GM12878 (cell line): ENCODE measurements at regions not wholly inside any gene's neighbourhood (a gene's known extent, or its start where the extent isn't known, plus 50 kb on each side); places are given as distances from the start of the nearest gene placed in this dataset.

Experiments used
- ATAC-seq: fragments of 200-7000 bp; cut with Tn5 transposase; 3 replicates; pipeline ENCODE4 v1.9.1; 2020; ENCODE audit warnings: mild to moderate bottlenecking, moderate library complexity
- BruUV-seq: library from RNA; stranded (reverse); fragments of 400-500 nt; replicated peaks from 2 replicates; lab custom pipeline; 2021; lab: Mats Ljungman, UMichigan
- CTCF ChIA-PET: fragments of 300-600 bp; sonication (Branson Sonifier 250); formaldehyde crosslinking; extraction: SDS; loops from one replicate; lab custom pipeline; 2021; ENCODE audit warnings: inconsistent platforms; lab: Yijun Ruan, JAX
- POLR2A ChIA-PET: fragments of 350-600 bp; formaldehyde crosslinking; extraction: SDS; loops from one replicate; lab custom pipeline; 2021; ENCODE audit warnings: inconsistent platforms; lab: Charles Lee
- RAD21 ChIA-PET: fragments of 300-600 bp; sonication (Branson Sonifier 250); formaldehyde crosslinking; loops from one replicate; lab custom pipeline; 2023; ENCODE audit warnings: antibody characterized with exemption; ENCODE audit not compliant: unreplicated experiment; lab: Charles Lee
- SMC1A ChIA-PET: fragments of 300-600 bp; sonication (Branson Sonifier 250); formaldehyde crosslinking; loops from one replicate; lab custom pipeline; 2023; ENCODE audit not compliant: unreplicated experiment, uncharacterized antibody; lab: Charles Lee
- DNase-seq: peaks from one replicate; pipeline ENCODE4 v3.0.0-alpha.2; 2011; ENCODE audit warnings: low read depth, low spot score
- FAIRE-seq: peaks from 3 replicates; lab custom pipeline; 2011; peaks lifted over from hg19 to GRCh38; lab: Jason Lieb, UNC
- H2AFZ ChIP-seq: 2 replicates; pipeline ENCODE4 v1.6.0; 2011; ENCODE audit warnings: low read depth, low read length, control low read depth; ENCODE audit not compliant: control insufficient read depth
- H3K27ac ChIP-seq: 2 replicates; pipeline ENCODE4 v1.5.1; 2011; ENCODE audit warnings: control low read depth; ENCODE audit not compliant: control insufficient read depth, insufficient read depth
- H3K27me3 ChIP-seq, 2 experiments: replicated peaks in 1 of 2; 2 replicates each; pipeline versions ENCODE4 v1.6.0 to v1.6.1; 2011; ENCODE audit warnings: low read length in 1 of 2; ENCODE audit not compliant: control insufficient read depth in 2 of 2, insufficient read depth in 2 of 2
- H3K36me3 ChIP-seq, 2 experiments: 2 replicates each; pipeline ENCODE4 v1.5.1; 2011; ENCODE audit warnings: low read length in 1 of 2; ENCODE audit not compliant: control insufficient read depth in 2 of 2, insufficient read depth in 2 of 2
- H3K4me1 ChIP-seq: 2 replicates; pipeline ENCODE4 v1.6.1; 2011; ENCODE audit warnings: mild to moderate bottlenecking, low read length, moderate library complexity, mixed read lengths; ENCODE audit not compliant: control insufficient read depth, insufficient read depth
- H3K4me2 ChIP-seq: 2 replicates; pipeline ENCODE4 v1.6.0; 2011; ENCODE audit warnings: control low read depth; ENCODE audit not compliant: control insufficient read depth, insufficient read depth
- H3K4me3 ChIP-seq: fragments of 200-600 bp; sonication (generic); 2 replicates; pipeline ENCODE4 v1.5.1; 2016
- H3K79me2 ChIP-seq: 2 replicates; pipeline ENCODE4 v1.6.0; 2011; ENCODE audit warnings: low read length; ENCODE audit not compliant: control insufficient read depth, insufficient read depth
- H3K9ac ChIP-seq: 2 replicates; pipeline ENCODE4 v1.8.0; 2011; ENCODE audit warnings: low read length, control low read depth, mixed read lengths; ENCODE audit not compliant: control insufficient read depth, insufficient read depth
- H3K9me3 ChIP-seq: replicated peaks from 3 replicates; pipeline ENCODE4 v1.5.1; 2011; ENCODE audit warnings: mild to moderate bottlenecking, low read length; ENCODE audit not compliant: control insufficient read depth, insufficient read depth
- H4K20me1 ChIP-seq: 2 replicates; pipeline ENCODE4 v1.6.0; 2011; ENCODE audit not compliant: control insufficient read depth, insufficient read depth
- BMI1 ChIP-seq: fragments of 450-650 bp; IDR thresholded peaks from 2 replicates; pipeline ENCODE4 v1.6.1; 2016; ENCODE audit warnings: mild to moderate bottlenecking, moderate library complexity, borderline replicate concordance
- CEBPB ChIP-seq, 2 experiments: fragments of 150-350 bp in 1 of 2; IDR thresholded peaks; 2 replicates each; pipeline ENCODE4 v1.6.1; 2012 to 2014; ENCODE audit warnings: low read depth in 2 of 2, low read length in 2 of 2, borderline replicate concordance in 1 of 2, inconsistent platforms in 1 of 2
- EGR1 ChIP-seq, 2 experiments: IDR thresholded peaks; 1 replicate in 1 of 2; 2 replicates in 1 of 2; pipeline ENCODE4 v1.6.1; 2011 to 2012; ENCODE audit warnings: low read depth in 2 of 2, low read length in 2 of 2, borderline replicate concordance in 1 of 2, mild to moderate bottlenecking in 1 of 2, moderate library complexity in 1 of 2
- GATAD2B ChIP-seq: fragments of 450-650 bp; conservative IDR thresholded peaks from 2 replicates; pipeline ENCODE4 v1.6.1; 2017; ENCODE audit warnings: low read depth, mild to moderate bottlenecking, moderate library complexity
- HDGF ChIP-seq: fragments of 450-650 bp; IDR thresholded peaks from 2 replicates; pipeline ENCODE4 v1.6.1; 2016; ENCODE audit warnings: antibody characterized with exemption
- SUZ12 ChIP-seq: fragments of 200-600 bp; sonication (generic); IDR thresholded peaks from one replicate; pipeline ENCODE4 v1.6.1; 2018; ENCODE audit warnings: antibody characterized with exemption, mild to moderate bottlenecking; ENCODE audit not compliant: unreplicated experiment
- YBX1 ChIP-seq: fragments of 450-650 bp; IDR thresholded peaks from 2 replicates; pipeline ENCODE4 v1.6.1; 2016; ENCODE audit warnings: antibody characterized with exemption
- WGBS: methylation state at CpG from one replicate; pipeline ENCODE4 v1.1.6; 2016; ENCODE audit warnings: low lambda C conversion rate; ENCODE audit not compliant: insufficient replicate concordance, insufficient coverage; ENCODE audit errors: missing lambda C conversion rate; 5-methylcytosine and 5-hydroxymethylcytosine counted together
- in situ Hi-C: fragments of 300-500 bp; cut with MboI; formaldehyde crosslinking; loops from 9 replicates; pipeline ENCODE4 v1.14.3; 2018; ENCODE audit warnings: mixed read lengths
- intact Hi-C: fragments of 100-400 bp; cut with micrococcal nuclease; formaldehyde crosslinking; loops from one replicate; pipeline ENCODE4 v1.14.2; 2022; ENCODE audit not compliant: unreplicated experiment
- TF ChIP-seq, protein P1 (sequence below): IDR thresholded peaks from 2 replicates; pipeline ENCODE4 v1.6.1; 2011; ENCODE audit warnings: low read depth, low read length, improper control_type of control experiment, borderline replicate concordance
- TF ChIP-seq, protein P2 (sequence below): fragments of 150-350 bp; IDR thresholded peaks from 2 replicates; pipeline ENCODE4 v1.6.1; 2016; ENCODE audit warnings: low read depth, low read length

DNA sequence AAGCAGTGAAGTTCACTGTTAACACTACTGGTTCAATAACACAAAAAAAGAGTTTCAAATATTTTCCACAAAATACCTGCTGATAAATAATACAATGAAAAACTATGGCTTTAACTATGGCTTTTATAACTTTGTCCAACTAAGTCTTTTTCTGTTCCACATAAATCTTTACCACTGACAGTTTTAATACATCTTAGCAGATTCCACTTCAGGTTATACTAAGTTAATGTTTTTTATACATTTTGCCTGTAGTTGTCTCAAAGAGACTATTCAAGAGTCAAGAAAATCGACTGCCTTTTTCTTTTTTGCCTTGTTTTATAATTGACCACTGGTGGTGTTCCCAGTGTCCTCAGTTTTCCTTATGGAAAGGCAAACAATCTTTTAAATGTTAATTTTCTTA is 379.7 kb upstream of the PMFBP1 start:
- Histone ChIP-seq H3K36me3 (no peaks in the 10 kb centered on the region), H3K27me3 (no peaks in the 10 kb centered on the region), H3K4me3 (no peak overlapping the region), H3K79me2 (no peaks in the 10 kb centered on the region)
- SMC1A ChIA-PET: interaction anchor here (1.2 to 1.8 kb wide), 2 partner anchors 10 to 27 kb away, joined by 3 to 4 read pairs; no protein-coding TSS in a partner anchor
- FAIRE-seq: no peak
- 76% methylated on average over 1 of the region's 1 CpG for WGBS
- TF ChIP-seq EGR1 (IDR thresholded peaks at IDR 0.05; ENCODE audit: borderline replicate concordance in 1 of 2, low read depth in 2 of 2, low read length in 2 of 2): no peak
- no peak for TF ChIP-seq BMI1
- TF ChIP-seq, protein P1, sequence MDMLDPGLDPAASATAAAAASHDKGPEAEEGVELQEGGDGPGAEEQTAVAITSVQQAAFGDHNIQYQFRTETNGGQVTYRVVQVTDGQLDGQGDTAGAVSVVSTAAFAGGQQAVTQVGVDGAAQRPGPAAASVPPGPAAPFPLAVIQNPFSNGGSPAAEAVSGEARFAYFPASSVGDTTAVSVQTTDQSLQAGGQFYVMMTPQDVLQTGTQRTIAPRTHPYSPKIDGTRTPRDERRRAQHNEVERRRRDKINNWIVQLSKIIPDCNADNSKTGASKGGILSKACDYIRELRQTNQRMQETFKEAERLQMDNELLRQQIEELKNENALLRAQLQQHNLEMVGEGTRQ: no peak
- TF ChIP-seq, all 136 proteins: peak for 0
- ChIA-PET POLR2A (no interaction called here), RAD21 (no interaction called here), CTCF (no interaction called here)
- ATAC-seq: no peak
- intact Hi-C loops: no loop called here
- no peak overlapping the region for H3K4me2 ChIP-seq
- in situ Hi-C loops: no loop called here
- DNase-seq: no peak
- H3K9ac ChIP-seq: no peak overlapping the region
- H3K4me1 ChIP-seq: no peaks in the 10 kb centered on the region
- H2AFZ ChIP-seq: no peak overlapping the region
- peaks cover 1% of the 10 kb centered on the region; the same call in 2 of the 3 replicates for H3K9me3 ChIP-seq
- H4K20me1 ChIP-seq: no peaks in the 10 kb centered on the region
- H3K27ac ChIP-seq: no peak overlapping the region
- BruUV-seq: no TSS peak

DNA sequence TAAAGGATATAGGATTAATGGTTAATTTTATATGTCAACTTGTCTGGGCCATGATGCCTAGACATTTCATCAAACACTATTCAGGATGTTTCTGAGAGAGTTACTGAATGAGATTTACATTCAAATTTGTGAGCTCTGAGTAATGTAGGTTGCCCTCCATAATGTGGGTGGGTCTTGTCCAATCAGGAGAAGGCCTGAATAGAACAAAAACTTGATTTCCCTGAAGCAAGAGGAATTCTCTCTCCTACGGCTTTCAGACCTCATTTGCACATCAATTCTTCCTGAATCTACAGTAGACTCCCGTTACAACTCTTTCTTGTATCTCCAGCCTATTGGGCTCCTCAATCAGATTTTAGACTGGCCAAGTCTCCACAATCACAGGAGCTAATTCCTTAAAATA is 377.9 kb upstream of the PMFBP1 start:
- no peak for ATAC-seq
- H3K4me2 ChIP-seq: no peak overlapping the region
- ChIA-PET RAD21 (no interaction called here), POLR2A (no interaction called here), CTCF (no interaction called here), SMC1A (interaction anchor here (1.8 kb wide), 1 partner anchor 28 kb away, joined by 4 read pairs; no protein-coding TSS in a partner anchor)
- no TSS peak for BruUV-seq
- intact Hi-C loops (no loop called here), in situ Hi-C loops (no loop called here)
- no peaks in the 10 kb centered on the region for H3K27me3 ChIP-seq
- H3K4me1 ChIP-seq: no peaks in the 10 kb centered on the region
- H3K79me2 ChIP-seq: no peaks in the 10 kb centered on the region
- no peak overlapping the region for H3K27ac ChIP-seq
- peaks cover 1% of the 10 kb centered on the region; the same call in 2 of the 3 replicates for H3K9me3 ChIP-seq
- no peaks in the 10 kb centered on the region for H3K36me3 ChIP-seq
- 100% methylated on average over 2 of the region's 2 CpGs for WGBS
- no peak for DNase-seq
- no peaks in the 10 kb centered on the region for H4K20me1 ChIP-seq
- no peak overlapping the region for H3K9ac ChIP-seq
- no peak overlapping the region for H2AFZ ChIP-seq
- no peak for FAIRE-seq
- H3K4me3 ChIP-seq: no peak overlapping the region
- TF ChIP-seq SUZ12 (no peak), GATAD2B (no peak), CEBPB (IDR thresholded peaks at IDR 0.05; ENCODE audit: borderline replicate concordance in 1 of 2, low read depth in 2 of 2, low read length in 2 of 2) (no peak), YBX1 (no peak), HDGF (no peak)
- TF ChIP-seq, protein P2, sequence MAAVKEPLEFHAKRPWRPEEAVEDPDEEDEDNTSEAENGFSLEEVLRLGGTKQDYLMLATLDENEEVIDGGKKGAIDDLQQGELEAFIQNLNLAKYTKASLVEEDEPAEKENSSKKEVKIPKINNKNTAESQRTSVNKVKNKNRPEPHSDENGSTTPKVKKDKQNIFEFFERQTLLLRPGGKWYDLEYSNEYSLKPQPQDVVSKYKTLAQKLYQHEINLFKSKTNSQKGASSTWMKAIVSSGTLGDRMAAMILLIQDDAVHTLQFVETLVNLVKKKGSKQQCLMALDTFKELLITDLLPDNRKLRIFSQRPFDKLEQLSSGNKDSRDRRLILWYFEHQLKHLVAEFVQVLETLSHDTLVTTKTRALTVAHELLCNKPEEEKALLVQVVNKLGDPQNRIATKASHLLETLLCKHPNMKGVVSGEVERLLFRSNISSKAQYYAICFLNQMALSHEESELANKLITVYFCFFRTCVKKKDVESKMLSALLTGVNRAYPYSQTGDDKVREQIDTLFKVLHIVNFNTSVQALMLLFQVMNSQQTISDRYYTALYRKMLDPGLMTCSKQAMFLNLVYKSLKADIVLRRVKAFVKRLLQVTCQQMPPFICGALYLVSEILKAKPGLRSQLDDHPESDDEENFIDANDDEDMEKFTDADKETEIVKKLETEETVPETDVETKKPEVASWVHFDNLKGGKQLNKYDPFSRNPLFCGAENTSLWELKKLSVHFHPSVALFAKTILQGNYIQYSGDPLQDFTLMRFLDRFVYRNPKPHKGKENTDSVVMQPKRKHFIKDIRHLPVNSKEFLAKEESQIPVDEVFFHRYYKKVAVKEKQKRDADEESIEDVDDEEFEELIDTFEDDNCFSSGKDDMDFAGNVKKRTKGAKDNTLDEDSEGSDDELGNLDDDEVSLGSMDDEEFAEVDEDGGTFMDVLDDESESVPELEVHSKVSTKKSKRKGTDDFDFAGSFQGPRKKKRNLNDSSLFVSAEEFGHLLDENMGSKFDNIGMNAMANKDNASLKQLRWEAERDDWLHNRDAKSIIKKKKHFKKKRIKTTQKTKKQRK: no peak
